ENCODE measurements at regions not wholly inside any gene's neighbourhood (a gene's known extent, or its start where the extent isn't known, plus 50 kb on each side); places are given as distances from the start of the nearest gene placed in this dataset.

DNA sequence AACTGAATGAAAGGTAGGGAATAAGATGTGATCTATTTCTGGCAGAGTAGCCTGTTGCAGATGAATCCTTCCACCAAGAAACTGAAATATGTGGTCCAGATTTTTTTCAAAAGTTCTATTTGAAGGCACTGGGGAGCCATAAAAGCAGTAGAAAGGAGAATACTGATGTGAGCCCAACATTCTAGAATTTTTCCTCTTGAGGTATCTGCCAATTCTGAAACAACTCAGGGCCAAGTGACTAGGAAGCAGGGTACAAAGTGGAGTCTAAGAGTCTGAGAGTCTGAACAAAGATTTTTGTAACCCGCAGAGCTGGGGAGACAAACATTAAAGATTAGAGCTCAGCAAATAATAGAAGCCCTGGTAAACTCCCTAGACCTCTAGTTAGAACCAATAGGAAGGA lies 58.3 kb upstream of the SLCO3A1 start:
- no peak for DNase-seq (ENCODE audit: low read depth in 2 of 2)

DNA sequence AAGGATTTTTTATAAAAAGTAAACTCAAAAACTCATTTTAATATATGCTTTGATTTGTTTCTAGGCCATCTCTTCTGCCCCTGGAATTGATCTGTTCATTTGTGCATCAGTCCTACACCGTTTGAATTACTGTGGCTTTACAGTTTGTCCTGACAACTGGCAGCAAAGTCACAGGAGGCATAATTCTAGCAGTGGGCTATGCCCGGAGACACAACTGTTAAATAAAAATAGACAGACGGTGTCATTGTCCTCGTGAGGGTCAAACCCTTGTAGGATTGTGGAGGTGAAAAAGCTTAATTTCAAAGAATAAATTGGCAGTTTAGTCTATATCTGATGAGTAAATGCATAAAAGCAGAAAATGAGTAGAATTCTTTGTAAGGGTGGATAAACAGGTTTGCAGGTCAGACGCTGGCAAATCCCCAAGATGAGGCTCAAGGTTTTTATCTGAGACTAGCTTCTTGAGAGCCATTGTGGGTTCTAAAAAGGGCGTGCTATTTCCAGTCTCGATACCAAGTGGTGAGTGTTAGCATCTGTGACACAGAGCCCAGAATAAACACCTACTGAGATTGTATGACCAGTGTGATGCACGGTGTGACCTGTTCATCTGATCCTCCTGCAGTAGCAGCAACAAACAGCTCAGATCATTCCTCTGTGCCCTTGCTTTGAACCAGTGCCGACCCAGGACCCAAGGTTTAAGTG lies 51.5 kb upstream of the SLCO3A1 start:
- no peak for DNase-seq (ENCODE audit: low read depth in 2 of 2)

DNA sequence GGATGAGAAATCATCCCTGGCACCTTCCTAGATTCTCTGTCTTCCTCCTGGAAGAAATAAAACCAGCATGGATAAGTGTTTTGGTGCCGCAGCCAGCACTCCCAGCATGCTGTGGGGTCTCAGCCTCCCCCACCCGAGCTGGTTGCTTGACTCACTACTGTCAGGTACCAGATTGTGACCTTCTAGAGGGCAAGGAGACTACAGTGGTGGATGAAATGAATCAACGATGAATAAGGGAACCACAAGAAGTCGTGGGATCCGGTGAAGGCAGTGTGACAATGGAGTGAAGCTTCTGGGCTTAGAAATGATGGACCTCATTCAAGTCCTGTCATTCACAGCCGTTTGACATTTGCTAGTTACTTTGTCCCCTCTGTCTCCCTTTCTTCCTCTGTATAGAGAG lies 50.2 kb upstream of the SLCO3A1 start:
- DNase-seq (ENCODE audit: low read depth in 2 of 2): no peak

Data from dermis microvascular lymphatic vessel endothelial cell (primary cell).